Naive B cell (primary cell): ENCODE measurements at regions not wholly inside any gene's neighbourhood (a gene's known extent, or its start where the extent isn't known, plus 50 kb on each side); places are given as distances from the start of the nearest gene placed in this dataset.
"Not testable (repeated sequence)": the region's sequence is repeated elsewhere in the genome, so short reads cannot be mapped to it uniquely, and the experiment has no call there.

Experiments
- ATAC-seq, 2 donors: fragments of 150-1000 bp; cut with Tn5 transposase; 2 replicates each; pipeline ENCODE4 v1.10.0; 2021; ENCODE audit warnings: low read depth in 2 of 2, mild to moderate bottlenecking in 2 of 2, moderate library complexity in 2 of 2
- DNase-seq: peaks from one replicate; pipeline ENCODE4 v3.0.0; 2022
- H3K27ac Mint-ChIP-seq, 6 donors: one replicate each; pipeline ENCODE4 v1.8.0; 2020 to 2022; ENCODE audit warnings: mild to moderate bottlenecking in 6 of 6, mixed read lengths in 6 of 6, moderate library complexity in 5 of 6, inconsistent platforms in 2 of 6
- H3K27me3 Mint-ChIP-seq, 3 donors: one replicate each; pipeline ENCODE4 v1.8.0; 2021 to 2022; ENCODE audit warnings: mixed read lengths in 3 of 3, mild to moderate bottlenecking in 1 of 3
- H3K36me3 Mint-ChIP-seq, 2 donors: one replicate each; pipeline ENCODE4 v1.8.0; 2020 to 2022; ENCODE audit warnings: mixed read lengths in 2 of 2, inconsistent platforms in 1 of 2, mild to moderate bottlenecking in 1 of 2
- H3K4me1 Mint-ChIP-seq, 3 donors: one replicate each; pipeline ENCODE4 v1.8.0; 2020 to 2022; ENCODE audit warnings: mixed read lengths in 3 of 3, inconsistent platforms in 1 of 3, mild to moderate bottlenecking in 1 of 3, moderate library complexity in 1 of 3
- H3K4me3 Mint-ChIP-seq, 8 donors: one replicate each; pipeline ENCODE4 v1.8.0; 2020 to 2022; ENCODE audit warnings: mild to moderate bottlenecking in 8 of 8, mixed read lengths in 8 of 8, moderate library complexity in 8 of 8, inconsistent platforms in 2 of 8
- H3K9me3 Mint-ChIP-seq, 7 donors: one replicate each; pipeline ENCODE4 v1.8.0; 2020 to 2022; ENCODE audit warnings: mixed read lengths in 7 of 7, mild to moderate bottlenecking in 5 of 7, inconsistent platforms in 2 of 7, moderate library complexity in 1 of 7

DNA sequence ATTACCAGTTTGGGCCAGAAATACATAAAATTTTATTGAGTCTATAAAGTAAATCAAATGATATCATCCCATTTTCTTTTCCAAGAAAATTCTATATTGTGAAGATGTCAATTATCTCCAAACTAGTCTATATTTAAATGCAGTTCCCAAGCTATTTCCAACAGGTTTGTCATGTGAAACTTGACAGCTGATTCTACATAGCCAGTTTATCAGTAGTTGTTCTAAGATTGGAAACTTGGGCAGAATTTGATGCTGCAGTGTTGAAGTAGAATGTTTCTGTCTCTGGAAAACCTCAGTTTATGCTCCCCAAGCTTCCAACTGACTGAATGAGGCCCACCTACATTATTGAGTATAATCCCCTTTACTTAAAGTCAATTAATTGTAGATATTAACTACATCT is 994.1 kb downstream of the PCDH7 start:
- H3K27ac Mint-ChIP-seq, result no peak overlapping the region
- ATAC-seq (no peak), DNase-seq (no peak)
- peaks cover 0 to 9% (median 2%) of the 10 kb centered on the region in 7 donors for H3K9me3 Mint-ChIP-seq
- no peak overlapping the region for H3K4me3 Mint-ChIP-seq
- H3K36me3 Mint-ChIP-seq, result no peaks in the 10 kb centered on the region
- H3K27me3 Mint-ChIP-seq, result no peaks in the 10 kb centered on the region
- H3K4me1 Mint-ChIP-seq, result no peaks in the 10 kb centered on the region

DNA sequence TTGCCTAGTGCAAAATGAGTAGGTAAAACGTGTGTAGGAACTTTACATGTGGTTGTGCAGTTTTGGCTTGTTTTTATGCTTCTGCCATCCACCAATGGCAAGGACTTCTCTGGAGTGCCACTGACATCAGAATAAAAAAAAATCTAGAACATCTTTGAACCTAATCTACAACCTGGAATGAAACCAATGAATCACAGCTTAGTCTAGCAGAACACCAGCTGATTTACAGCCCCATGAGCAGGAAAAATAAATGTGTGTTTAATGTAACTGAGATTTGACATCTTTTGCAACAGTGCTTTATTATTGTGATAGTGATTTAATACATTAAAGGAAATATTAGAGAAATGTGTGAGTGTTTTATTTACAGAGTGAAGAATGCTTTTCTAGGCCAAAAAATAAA is 995.1 kb downstream of the PCDH7 start:
- Mint-ChIP-seq H3K27me3 (no peaks in the 10 kb centered on the region), H3K9me3 (peaks cover 0 to 12% (median 2%) of the 10 kb centered on the region in 7 donors), H3K4me1 (no peaks in the 10 kb centered on the region), H3K4me3 (no peak overlapping the region), H3K36me3 (no peaks in the 10 kb centered on the region), H3K27ac (no peak overlapping the region)
- ATAC-seq (no peak), DNase-seq (no peak)

DNA sequence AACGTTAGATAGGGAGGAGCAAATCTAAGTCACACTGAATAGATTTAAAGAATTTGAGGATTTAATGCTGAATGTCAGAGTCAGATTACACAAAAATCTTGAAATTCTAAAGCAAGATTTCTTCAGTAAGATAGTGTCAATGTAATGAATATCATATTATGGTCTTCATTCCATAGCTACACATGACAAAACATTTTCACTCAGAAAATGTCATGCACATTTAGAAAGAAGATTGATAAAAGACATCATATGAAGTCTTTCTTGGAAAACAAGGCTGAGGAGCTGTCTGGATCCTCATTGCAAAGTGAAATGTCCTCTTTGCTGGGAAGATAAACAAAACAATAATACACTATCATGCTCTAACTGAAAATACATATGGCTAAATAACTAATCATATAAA is 1006.9 kb downstream of the PCDH7 start:
- H3K4me3 Mint-ChIP-seq, result no peak overlapping the region
- H3K27ac Mint-ChIP-seq, result no peak overlapping the region
- H3K4me1 Mint-ChIP-seq, result no peaks in the 10 kb centered on the region
- no peaks in the 10 kb centered on the region for H3K27me3 Mint-ChIP-seq
- DNase-seq (no peak), ATAC-seq (no peak)
- H3K9me3 Mint-ChIP-seq, result no peaks in the 10 kb centered on the region
- no peaks in the 10 kb centered on the region for H3K36me3 Mint-ChIP-seq

DNA sequence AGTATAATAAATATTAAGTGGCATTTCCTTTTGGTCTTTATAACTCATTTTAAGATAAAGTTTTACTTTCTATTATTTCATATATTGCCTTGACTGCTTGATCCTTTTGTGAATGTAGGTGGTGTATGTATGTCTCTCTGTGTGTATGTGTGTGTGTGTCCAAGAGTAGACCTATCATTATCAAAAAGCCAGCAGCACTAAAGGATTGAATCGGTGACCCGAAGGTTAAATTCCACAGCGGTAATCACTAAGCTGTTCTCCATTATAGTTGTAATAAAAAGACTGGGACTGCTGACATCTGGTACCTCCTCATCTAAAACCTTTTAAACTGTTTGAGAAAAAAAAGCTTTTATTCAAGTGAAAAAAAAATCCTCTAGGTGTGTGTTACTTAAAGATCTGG is 1014.8 kb downstream of the PCDH7 start:
- H3K9me3 Mint-ChIP-seq, result peaks cover 0 to 7% (median 3%) of the 10 kb centered on the region in 7 donors
- H3K4me1 Mint-ChIP-seq, result peaks cover 0 to 4% (median 0%) of the 10 kb centered on the region in 3 donors
- H3K36me3 Mint-ChIP-seq, result no peaks in the 10 kb centered on the region
- ATAC-seq, result no peak
- no peak overlapping the region for H3K4me3 Mint-ChIP-seq
- H3K27me3 Mint-ChIP-seq, result no peaks in the 10 kb centered on the region
- no peak overlapping the region for H3K27ac Mint-ChIP-seq
- DNase-seq, result no peak

- DNase-seq, result no peak
- Mint-ChIP-seq H3K4me1 (peaks cover 0 to 4% (median 0%) of the 10 kb centered on the region in 3 donors), H3K9me3 (peaks cover 0 to 7% (median 3%) of the 10 kb centered on the region in 7 donors), H3K27ac (no peak overlapping the region), H3K27me3 (no peaks in the 10 kb centered on the region), H3K4me3 (no peak overlapping the region), H3K36me3 (no peaks in the 10 kb centered on the region)
- ATAC-seq, result no peak
Measured at GRCh38 chr4:31737419-31737818, 1017.2 kb downstream of the PCDH7 start.

DNA sequence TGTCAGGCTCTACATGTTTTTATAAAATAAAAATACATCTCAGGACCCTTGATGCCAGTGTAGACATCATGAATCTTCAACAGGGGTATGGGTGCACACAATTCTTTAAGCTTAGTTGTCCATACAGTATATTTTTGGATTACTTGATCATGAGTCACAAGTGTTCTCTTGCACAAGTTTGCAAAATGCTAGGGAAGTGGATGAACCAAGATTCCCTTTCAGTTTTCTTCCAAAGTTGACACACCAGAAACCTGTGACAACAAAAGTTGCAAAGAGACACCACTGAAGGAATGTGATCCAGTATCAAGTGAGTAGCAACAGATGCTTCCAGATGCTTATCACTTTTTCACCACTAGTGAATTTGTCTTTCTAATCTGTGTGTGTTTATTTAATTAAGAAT is 1021.2 kb downstream of the PCDH7 start:
- Mint-ChIP-seq H3K4me3 (no peak overlapping the region), H3K9me3 (peaks cover 0 to 9% (median 2%) of the 10 kb centered on the region in 7 donors), H3K27me3 (no peaks in the 10 kb centered on the region), H3K4me1 (peaks cover 0 to 4% (median 0%) of the 10 kb centered on the region in 3 donors), H3K27ac (no peak overlapping the region), H3K36me3 (no peaks in the 10 kb centered on the region)
- ATAC-seq (no peak), DNase-seq (no peak)

DNA sequence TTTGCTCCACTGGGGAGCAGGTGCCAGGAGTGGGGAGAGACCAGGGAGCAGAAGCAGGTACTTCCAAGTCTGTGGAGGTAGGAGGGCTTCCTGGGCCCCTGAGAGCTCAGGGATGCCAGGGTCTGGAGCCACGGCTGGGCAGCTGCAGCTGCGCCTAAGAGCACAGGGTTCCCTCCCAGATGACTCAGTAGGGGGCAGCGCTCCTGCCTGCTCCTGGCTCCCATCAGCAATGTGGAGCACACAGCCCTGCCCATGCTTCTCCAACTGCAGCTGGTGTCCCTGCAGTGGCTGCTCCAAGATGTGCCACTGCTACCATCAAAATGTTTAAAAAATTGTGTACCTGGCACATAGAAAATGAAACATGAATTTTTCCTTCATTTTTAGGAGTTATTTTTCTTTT is 1028.2 kb downstream of the PCDH7 start:
- peaks cover 2 to 20% (median 5%) of the 10 kb centered on the region in 7 donors for H3K9me3 Mint-ChIP-seq
- H3K36me3 Mint-ChIP-seq, result no peaks in the 10 kb centered on the region
- no peak overlapping the region for H3K27ac Mint-ChIP-seq
- DNase-seq, result no peak
- H3K4me3 Mint-ChIP-seq, result no peak overlapping the region
- no peaks in the 10 kb centered on the region for H3K4me1 Mint-ChIP-seq
- no peak for ATAC-seq
- no peaks in the 10 kb centered on the region for H3K27me3 Mint-ChIP-seq

- H3K27ac Mint-ChIP-seq, H3K36me3 Mint-ChIP-seq, H3K4me3 Mint-ChIP-seq: not testable (repeated sequence)
Measured at GRCh38 chr4:31750581-31750980, 1030.4 kb downstream of the PCDH7 start.

GRCh38 chr4:31755751-31756150 is 1035.6 kb downstream of the PCDH7 start:
- no peak overlapping the region for H3K4me3 Mint-ChIP-seq
- no peaks in the 10 kb centered on the region for H3K27me3 Mint-ChIP-seq
- no peak overlapping the region for H3K27ac Mint-ChIP-seq
- DNase-seq, result no peak
- no peak for ATAC-seq
- H3K36me3 Mint-ChIP-seq, result no peaks in the 10 kb centered on the region
- H3K4me1 Mint-ChIP-seq, result no peaks in the 10 kb centered on the region
- peaks cover 2 to 16% (median 5%) of the 10 kb centered on the region in 7 donors for H3K9me3 Mint-ChIP-seq

More at GRCh38 chr4:31750581-31750980, 1030.4 kb downstream of the PCDH7 start:
- peaks cover 2 to 16% (median 6%) of the 10 kb centered on the region in 7 donors for H3K9me3 Mint-ChIP-seq
- not testable (repeated sequence) for DNase-seq, H3K27me3 Mint-ChIP-seq, H3K4me1 Mint-ChIP-seq, ATAC-seq

DNA sequence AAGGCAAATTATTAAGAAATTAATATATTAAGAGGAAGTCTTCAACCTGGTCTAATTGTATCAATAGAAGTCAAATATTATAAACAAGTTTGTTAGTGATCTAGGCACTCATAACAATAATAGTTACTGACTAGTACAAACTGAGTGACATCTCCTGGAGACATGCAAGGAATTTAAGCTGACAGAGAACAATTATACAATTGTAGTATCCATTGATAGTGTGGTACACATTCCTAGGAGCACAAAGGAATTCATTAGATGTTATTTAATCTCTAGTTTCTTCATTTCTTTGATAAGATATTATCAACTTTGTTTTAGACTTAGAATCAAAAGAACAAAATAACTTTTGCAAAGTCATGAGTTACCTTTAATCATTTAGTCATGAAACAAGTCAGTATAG is 1048.6 kb downstream of the PCDH7 start:
- H3K4me3 Mint-ChIP-seq, result no peak overlapping the region
- H3K36me3 Mint-ChIP-seq, result no peaks in the 10 kb centered on the region
- ATAC-seq (no peak), DNase-seq (no peak)
- no peaks in the 10 kb centered on the region for H3K4me1 Mint-ChIP-seq
- H3K9me3 Mint-ChIP-seq, result peaks cover 0 to 5% (median 0%) of the 10 kb centered on the region in 7 donors
- H3K27ac Mint-ChIP-seq, result no peak overlapping the region
- no peaks in the 10 kb centered on the region for H3K27me3 Mint-ChIP-seq

DNA sequence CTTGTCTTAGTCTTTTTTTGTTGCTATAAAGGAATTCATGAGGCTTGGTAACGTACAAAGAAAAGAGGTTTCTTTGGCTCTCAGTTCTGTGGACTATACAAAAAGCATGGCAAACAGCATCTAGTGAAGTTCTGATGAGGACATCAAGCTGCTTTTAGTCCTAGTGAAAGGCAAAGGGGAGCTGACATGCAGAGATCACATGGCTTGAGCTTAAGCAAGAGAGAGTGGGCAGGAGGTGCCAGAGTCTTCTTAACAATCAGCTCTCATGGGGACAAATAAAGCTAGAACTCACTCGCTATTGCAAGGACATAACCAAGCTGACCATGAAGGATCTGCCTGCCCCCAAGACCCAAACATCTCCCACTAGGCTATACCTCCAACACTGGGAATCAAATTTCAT is 1063.1 kb downstream of the PCDH7 start:
- Mint-ChIP-seq H3K36me3 (no peaks in the 10 kb centered on the region), H3K9me3 (peaks cover 0 to 6% (median 4%) of the 10 kb centered on the region in 7 donors), H3K27ac (no peak overlapping the region), H3K27me3 (no peaks in the 10 kb centered on the region), H3K4me1 (no peaks in the 10 kb centered on the region), H3K4me3 (no peak overlapping the region)
- DNase-seq (no peak), ATAC-seq (no peak)

- Mint-ChIP-seq H3K27ac (no peak overlapping the region), H3K4me3 (no peak overlapping the region), H3K4me1 (no peaks in the 10 kb centered on the region), H3K36me3 (no peaks in the 10 kb centered on the region), H3K27me3 (no peaks in the 10 kb centered on the region), H3K9me3 (peaks cover 0 to 6% (median 4%) of the 10 kb centered on the region in 7 donors)
- ATAC-seq (no peak), DNase-seq (no peak)
Measured at GRCh38 chr4:31784558-31784957, 1064.4 kb downstream of the PCDH7 start.

DNA sequence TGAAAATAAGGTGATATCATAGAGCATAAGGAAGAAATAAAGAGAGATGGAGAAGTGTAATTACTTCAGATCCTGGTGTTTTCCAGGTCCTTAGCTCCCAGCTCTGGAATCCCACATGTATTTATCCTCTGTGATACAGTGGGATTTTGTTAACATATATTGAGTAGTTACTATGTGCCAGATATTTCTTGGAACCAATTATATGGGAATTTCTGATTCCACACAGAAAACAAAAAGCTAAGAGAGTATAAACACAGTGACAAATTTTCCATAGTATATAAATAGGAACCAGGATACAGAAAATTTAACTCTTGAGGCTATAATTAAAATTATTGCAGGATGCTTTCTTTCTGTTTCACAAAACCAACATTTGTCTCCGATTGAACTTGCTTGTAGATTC is 1067.5 kb downstream of the PCDH7 start:
- Mint-ChIP-seq H3K27me3 (no peaks in the 10 kb centered on the region), H3K27ac (no peak overlapping the region), H3K9me3 (peaks cover 0 to 4% (median 1%) of the 10 kb centered on the region in 7 donors), H3K36me3 (no peaks in the 10 kb centered on the region), H3K4me1 (no peaks in the 10 kb centered on the region), H3K4me3 (no peak overlapping the region)
- ATAC-seq (no peak), DNase-seq (no peak)

DNA sequence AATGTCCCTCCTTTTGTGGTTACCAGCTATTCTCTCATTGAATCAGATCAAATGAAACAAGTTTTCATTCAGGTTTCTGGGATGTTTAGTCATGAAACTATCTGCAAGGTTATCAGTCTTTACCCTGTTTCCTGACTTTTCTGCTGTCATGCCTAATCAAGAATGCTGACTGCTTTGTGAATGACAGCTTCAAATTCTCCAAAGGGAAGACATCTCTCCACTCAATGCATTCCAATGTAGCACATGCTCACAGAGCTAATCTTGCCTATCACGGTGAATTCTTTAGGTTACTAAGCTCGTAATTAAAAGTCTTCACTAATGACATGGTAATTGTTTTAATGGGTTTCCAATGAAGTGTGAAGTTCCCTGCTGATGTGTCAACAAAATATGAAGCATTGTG is 1068.5 kb downstream of the PCDH7 start:
- ATAC-seq, result no peak
- no peak overlapping the region for H3K27ac Mint-ChIP-seq
- H3K36me3 Mint-ChIP-seq, result no peaks in the 10 kb centered on the region

GRCh38 chr4:31791666-31792065 is 1071.5 kb downstream of the PCDH7 start:
- DNase-seq (no peak), ATAC-seq (no peak)
- Mint-ChIP-seq H3K27ac (no peak overlapping the region), H3K9me3 (peaks cover 0 to 7% (median 2%) of the 10 kb centered on the region in 7 donors), H3K36me3 (no peaks in the 10 kb centered on the region), H3K27me3 (no peaks in the 10 kb centered on the region), H3K4me1 (no peaks in the 10 kb centered on the region), H3K4me3 (no peak overlapping the region)

More for the DNA sequence above, 1068.5 kb downstream of the PCDH7 start:
- Mint-ChIP-seq H3K9me3 (no peaks in the 10 kb centered on the region), H3K27me3 (no peaks in the 10 kb centered on the region), H3K4me1 (no peaks in the 10 kb centered on the region), H3K4me3 (no peak overlapping the region)
- DNase-seq, result no peak
